Fibroblast of lung (primary cell): ENCODE measurements at regions not wholly inside any gene's neighbourhood (a gene's known extent, or its start where the extent isn't known, plus 50 kb on each side); places are given as distances from the start of the nearest gene placed in this dataset.

Source experiments
- DNase-seq, 2 donors: peaks; one replicate each; pipeline versions ENCODE4 v3.0.0 to v3.0.0-alpha.2; 2010; ENCODE audit warnings: low read depth in 2 of 2
- H2AFZ ChIP-seq: 2 replicates; pipeline ENCODE4 v1.5.1; 2012; ENCODE audit warnings: low read length, control low read depth, inconsistent platforms
- H3K27ac ChIP-seq: 2 replicates; pipeline ENCODE4 v1.5.1; 2011; ENCODE audit warnings: low read length, control low read depth; ENCODE audit not compliant: insufficient read depth
- H3K27me3 ChIP-seq: 2 replicates; pipeline ENCODE4 v1.5.1; 2011; ENCODE audit warnings: mild to moderate bottlenecking, low read length; ENCODE audit not compliant: control insufficient read depth, insufficient read depth
- H3K36me3 ChIP-seq: 2 replicates; pipeline ENCODE4 v1.5.1; 2011; ENCODE audit warnings: low read length; ENCODE audit not compliant: control insufficient read depth, insufficient read depth
- H3K4me1 ChIP-seq: 2 replicates; pipeline ENCODE4 v1.5.1; 2011; ENCODE audit warnings: low read length; ENCODE audit not compliant: control insufficient read depth, insufficient read depth; ENCODE audit errors: extremely low read depth
- H3K4me2 ChIP-seq: 2 replicates; pipeline ENCODE4 v1.5.1; 2011; ENCODE audit warnings: low read length, control low read depth; ENCODE audit not compliant: insufficient read depth; ENCODE audit errors: extremely low read depth
- H3K4me3 ChIP-seq, 4 experiments: fragments of 200-600 bp in 1 of 4; sonication (generic) in 1 of 4; replicated peaks in 1 of 4; 2 replicates each; pipeline ENCODE4 v1.5.1; 2011 to 2016; ENCODE audit warnings: low read length in 4 of 4, low read depth in 3 of 4, mild to moderate bottlenecking in 3 of 4, control low read depth in 2 of 4, inconsistent platforms in 1 of 4, mixed read lengths in 1 of 4; ENCODE audit not compliant: insufficient read depth in 1 of 4; ENCODE audit errors: control extremely low read depth in 1 of 4
- H3K79me2 ChIP-seq: 2 replicates; pipeline ENCODE4 v1.5.1; 2012; ENCODE audit warnings: mild to moderate bottlenecking, low read length, inconsistent platforms; ENCODE audit not compliant: control insufficient read depth, insufficient read depth
- H3K9ac ChIP-seq: 2 replicates; pipeline ENCODE4 v1.5.1; 2011; ENCODE audit warnings: mild to moderate bottlenecking, low read length, control low read depth; ENCODE audit not compliant: insufficient read depth
- H3K9me3 ChIP-seq: 2 replicates; pipeline ENCODE4 v1.5.1; 2012; ENCODE audit warnings: low read depth, low read length; ENCODE audit not compliant: control insufficient read depth, insufficient read depth
- H4K20me1 ChIP-seq: 2 replicates; pipeline ENCODE4 v1.5.1; 2011; ENCODE audit warnings: low read length; ENCODE audit not compliant: control insufficient read depth, insufficient read depth; ENCODE audit errors: extremely low read depth
- EZH2 ChIP-seq: IDR thresholded peaks from 2 replicates; pipeline ENCODE4 v1.5.1; 2012; ENCODE audit warnings: low read length, control low read depth, mild to moderate bottlenecking; ENCODE audit errors: missing control alignments
- TF ChIP-seq, protein P1 (sequence below), 2 donors: IDR thresholded peaks in 1 of 2; conservative IDR thresholded peaks in 1 of 2; 1 replicate in 1 of 2; 2 replicates in 1 of 2; pipeline ENCODE4 v1.5.1; 2011 to 2012; ENCODE audit warnings: low read length in 2 of 2, control low read depth in 1 of 2, inconsistent platforms in 1 of 2, low read depth in 1 of 2, mild to moderate bottlenecking in 1 of 2

DNA sequence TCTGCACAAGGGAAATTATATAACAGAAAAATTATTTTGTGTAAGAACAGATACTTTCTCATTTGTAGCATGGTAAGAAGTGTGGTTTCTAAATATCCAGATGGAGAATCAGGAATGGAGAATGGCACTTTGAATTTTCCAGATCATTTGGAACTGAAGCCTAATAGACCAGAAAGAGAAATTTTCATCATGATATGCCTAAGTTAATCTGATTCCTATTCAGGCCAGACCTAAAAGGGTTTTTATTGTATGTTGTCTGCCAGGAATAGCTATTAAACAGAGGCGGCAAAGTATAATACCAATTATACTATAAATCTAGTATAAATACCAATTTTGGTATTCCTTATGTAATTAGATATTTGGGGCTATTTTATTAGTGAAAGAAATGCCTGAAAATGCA is 382.7 kb upstream of the FAR2 start:
- H4K20me1 ChIP-seq: no peaks in the 10 kb centered on the region
- no peak overlapping the region for H3K9ac ChIP-seq
- H3K4me2 ChIP-seq: no peak overlapping the region
- no peaks in the 10 kb centered on the region for H3K27me3 ChIP-seq
- H3K27ac ChIP-seq: no peak overlapping the region
- H3K4me3 ChIP-seq: no peak overlapping the region
- no peak for TF ChIP-seq EZH2
- TF ChIP-seq, protein P1, sequence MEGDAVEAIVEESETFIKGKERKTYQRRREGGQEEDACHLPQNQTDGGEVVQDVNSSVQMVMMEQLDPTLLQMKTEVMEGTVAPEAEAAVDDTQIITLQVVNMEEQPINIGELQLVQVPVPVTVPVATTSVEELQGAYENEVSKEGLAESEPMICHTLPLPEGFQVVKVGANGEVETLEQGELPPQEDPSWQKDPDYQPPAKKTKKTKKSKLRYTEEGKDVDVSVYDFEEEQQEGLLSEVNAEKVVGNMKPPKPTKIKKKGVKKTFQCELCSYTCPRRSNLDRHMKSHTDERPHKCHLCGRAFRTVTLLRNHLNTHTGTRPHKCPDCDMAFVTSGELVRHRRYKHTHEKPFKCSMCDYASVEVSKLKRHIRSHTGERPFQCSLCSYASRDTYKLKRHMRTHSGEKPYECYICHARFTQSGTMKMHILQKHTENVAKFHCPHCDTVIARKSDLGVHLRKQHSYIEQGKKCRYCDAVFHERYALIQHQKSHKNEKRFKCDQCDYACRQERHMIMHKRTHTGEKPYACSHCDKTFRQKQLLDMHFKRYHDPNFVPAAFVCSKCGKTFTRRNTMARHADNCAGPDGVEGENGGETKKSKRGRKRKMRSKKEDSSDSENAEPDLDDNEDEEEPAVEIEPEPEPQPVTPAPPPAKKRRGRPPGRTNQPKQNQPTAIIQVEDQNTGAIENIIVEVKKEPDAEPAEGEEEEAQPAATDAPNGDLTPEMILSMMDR (conservative IDR thresholded peaks at IDR 0.05 in 1 of 2, IDR thresholded peaks at IDR 0.05 in 1 of 2; ENCODE audit: low read depth in 1 of 2, low read length in 2 of 2): no peak
- no peaks in the 10 kb centered on the region for H3K9me3 ChIP-seq
- no peak overlapping the region for H2AFZ ChIP-seq
- H3K79me2 ChIP-seq: no peaks in the 10 kb centered on the region
- no peak for DNase-seq
- H3K4me1 ChIP-seq: no peaks in the 10 kb centered on the region
- no peaks in the 10 kb centered on the region for H3K36me3 ChIP-seq

GRCh38 chr12:28767836-28768348 is 381.2 kb upstream of the FAR2 start:
- Histone ChIP-seq H3K9me3 (no peaks in the 10 kb centered on the region), H2AFZ (no peak overlapping the region), H4K20me1 (no peaks in the 10 kb centered on the region), H3K27me3 (no peaks in the 10 kb centered on the region), H3K79me2 (no peaks in the 10 kb centered on the region), H3K4me3 (no peak overlapping the region), H3K4me1 (no peaks in the 10 kb centered on the region), H3K9ac (no peak overlapping the region), H3K4me2 (no peak overlapping the region), H3K36me3 (no peaks in the 10 kb centered on the region), H3K27ac (no peak overlapping the region)
- DNase-seq: peak in 1 of 2 donors; percentile 16
- TF ChIP-seq, protein P1 (conservative IDR thresholded peaks at IDR 0.05 in 1 of 2, IDR thresholded peaks at IDR 0.05 in 1 of 2; ENCODE audit: low read depth in 1 of 2, low read length in 2 of 2): no peak
- no peak for TF ChIP-seq EZH2

DNA sequence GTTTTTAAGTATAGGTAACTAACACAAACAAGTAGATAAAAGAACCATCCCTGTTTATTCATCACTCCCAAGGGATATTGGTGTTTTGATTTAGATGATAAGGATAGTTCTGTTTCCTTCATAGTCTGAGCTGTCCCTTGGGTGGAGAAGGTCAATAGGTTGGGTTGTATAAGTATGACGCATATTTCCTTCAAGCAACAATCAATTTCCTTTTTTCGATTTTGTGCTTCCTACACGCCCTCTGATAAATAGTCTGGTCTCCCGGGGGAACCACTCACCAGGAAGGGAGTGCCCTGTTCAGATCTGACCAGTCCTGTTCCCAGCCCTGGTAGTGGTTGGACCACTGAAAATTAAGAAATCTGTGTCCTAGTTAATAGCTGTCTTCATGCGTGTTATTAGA is 378.8 kb upstream of the FAR2 start:
- Histone ChIP-seq H3K27me3 (no peaks in the 10 kb centered on the region), H3K9me3 (no peaks in the 10 kb centered on the region), H4K20me1 (no peaks in the 10 kb centered on the region), H3K79me2 (no peaks in the 10 kb centered on the region), H3K4me3 (no peak overlapping the region), H3K9ac (no peak overlapping the region), H3K4me1 (no peaks in the 10 kb centered on the region), H3K27ac (no peak overlapping the region), H3K36me3 (no peaks in the 10 kb centered on the region), H3K4me2 (no peak overlapping the region), H2AFZ (no peak overlapping the region)
- TF ChIP-seq, protein P1 (conservative IDR thresholded peaks at IDR 0.05 in 1 of 2, IDR thresholded peaks at IDR 0.05 in 1 of 2; ENCODE audit: low read depth in 1 of 2, low read length in 2 of 2): no peak
- no peak for TF ChIP-seq EZH2
- no peak for DNase-seq
